Stimulated activated naive CD4-positive, alpha-beta T cell treated with Interleukin-2 at 50 U/mL for 16 hours (primary cell): ENCODE measurements at regions not wholly inside any gene's neighbourhood (a gene's known extent, or its start where the extent isn't known, plus 50 kb on each side); places are given as distances from the start of the nearest gene placed in this dataset.

Experiments
- DNase-seq: peaks from one replicate; lab custom pipeline; 2025; lab: John Stamatoyannopoulos, UW

DNA sequence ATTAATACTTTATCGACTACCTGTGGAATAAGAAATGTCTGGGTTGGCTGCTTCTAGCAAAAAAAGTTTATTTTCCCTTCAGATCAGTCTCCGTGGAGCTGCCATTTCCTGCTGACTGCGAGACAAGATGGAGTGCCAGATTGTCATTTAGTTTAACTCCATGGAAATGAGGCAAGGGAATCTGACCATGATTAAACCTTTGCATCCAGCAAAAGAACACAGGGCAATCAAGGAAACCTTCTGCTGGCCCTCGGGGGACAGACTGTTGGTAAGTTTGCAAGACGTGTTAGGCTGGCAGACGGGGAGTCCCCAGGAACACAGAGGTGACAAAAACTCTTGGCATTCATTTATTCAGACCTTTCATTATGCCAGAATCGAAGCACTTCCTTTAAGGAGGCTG, 52.2 kb upstream of the SPACA1 start:
- DNase-seq, result no peak

DNA sequence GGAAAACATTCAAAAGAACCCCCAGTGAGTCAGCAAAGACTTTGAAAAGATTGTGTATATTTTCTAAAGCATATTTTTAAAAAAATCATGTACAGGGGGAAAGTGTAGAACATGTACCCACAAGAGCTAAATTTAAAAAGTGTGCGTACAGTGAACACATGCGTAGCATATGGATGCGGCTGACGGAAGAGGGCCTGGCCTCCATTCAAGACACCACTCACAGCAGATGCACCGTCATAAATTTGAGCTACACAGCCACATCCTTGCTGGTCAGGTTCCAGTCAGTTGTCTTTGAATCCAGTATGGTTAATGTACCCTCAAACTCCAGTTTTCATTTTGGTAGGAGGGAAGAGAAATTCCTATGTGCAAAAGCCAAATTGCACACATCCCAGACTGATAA, 54.3 kb upstream of the SPACA1 start:
- no peak for DNase-seq

DNA sequence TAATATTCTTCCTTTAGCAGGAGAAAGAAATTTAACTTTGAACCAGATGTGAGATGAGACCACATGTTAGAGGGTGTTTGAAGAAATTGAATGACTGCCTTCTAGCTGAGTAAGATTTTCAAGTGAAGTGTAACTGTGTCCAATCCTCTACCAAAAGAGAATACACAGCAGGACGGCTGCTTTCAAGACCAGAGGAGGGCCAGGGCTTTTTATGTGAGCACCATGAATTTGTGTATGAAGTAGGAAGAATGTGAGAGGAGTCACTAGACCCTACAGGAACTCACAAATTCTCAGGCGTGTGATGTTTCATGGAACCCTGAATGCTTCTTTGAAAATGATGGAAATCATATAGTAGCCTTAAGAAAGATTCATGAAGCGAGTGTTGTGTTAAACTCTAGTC, 56.8 kb upstream of the SPACA1 start:
- no peak for DNase-seq

DNA sequence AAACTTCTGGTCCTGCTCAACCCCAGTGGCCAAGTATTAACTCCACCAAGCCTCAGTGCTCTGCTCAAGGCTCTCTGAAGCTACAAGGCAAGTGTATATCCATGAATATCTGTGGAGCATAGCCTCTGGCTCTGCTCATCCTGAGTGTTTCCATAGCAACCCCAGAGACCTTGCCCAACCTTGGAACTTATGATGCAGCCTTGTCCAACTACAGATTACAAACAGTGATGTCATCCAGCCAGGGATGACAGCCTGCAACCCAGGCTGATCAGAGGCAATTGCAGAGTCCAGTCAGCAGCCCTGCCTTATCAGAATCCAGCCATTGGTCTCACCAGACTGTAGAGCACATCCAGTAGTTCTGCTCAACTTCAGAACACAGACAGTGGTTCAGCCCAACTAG, 65.5 kb upstream of the SPACA1 start:
- no peak for DNase-seq

GRCh38 chr6:87979737-87980136, 67.9 kb upstream of the SPACA1 start:
- no peak for DNase-seq

DNA sequence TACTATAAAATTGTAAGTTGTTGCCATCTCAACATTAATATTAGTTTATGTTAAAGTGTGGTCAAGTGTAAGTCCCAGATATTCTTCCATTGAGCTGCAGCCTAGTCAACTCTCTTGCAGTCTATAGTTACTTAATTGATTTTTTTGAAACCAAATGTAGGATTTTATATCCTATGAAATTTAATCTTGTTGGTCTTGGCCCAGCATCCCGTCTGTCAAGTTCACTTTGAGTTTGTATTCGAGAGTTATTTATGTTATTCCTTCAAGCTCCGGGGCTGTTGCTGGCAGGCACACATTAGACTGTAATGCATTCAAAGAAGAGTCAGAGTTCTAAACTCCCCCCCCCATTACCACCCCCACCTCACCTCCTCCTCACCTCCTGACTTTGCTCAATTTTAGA, 71.0 kb upstream of the SPACA1 start:
- no peak for DNase-seq

GRCh38 chr6:87975561-87975960, 72.1 kb upstream of the SPACA1 start:
- DNase-seq, result no peak

- DNase-seq, result no peak
Observed at GRCh38 chr6:87972279-87972678, 75.4 kb upstream of the SPACA1 start.

DNA sequence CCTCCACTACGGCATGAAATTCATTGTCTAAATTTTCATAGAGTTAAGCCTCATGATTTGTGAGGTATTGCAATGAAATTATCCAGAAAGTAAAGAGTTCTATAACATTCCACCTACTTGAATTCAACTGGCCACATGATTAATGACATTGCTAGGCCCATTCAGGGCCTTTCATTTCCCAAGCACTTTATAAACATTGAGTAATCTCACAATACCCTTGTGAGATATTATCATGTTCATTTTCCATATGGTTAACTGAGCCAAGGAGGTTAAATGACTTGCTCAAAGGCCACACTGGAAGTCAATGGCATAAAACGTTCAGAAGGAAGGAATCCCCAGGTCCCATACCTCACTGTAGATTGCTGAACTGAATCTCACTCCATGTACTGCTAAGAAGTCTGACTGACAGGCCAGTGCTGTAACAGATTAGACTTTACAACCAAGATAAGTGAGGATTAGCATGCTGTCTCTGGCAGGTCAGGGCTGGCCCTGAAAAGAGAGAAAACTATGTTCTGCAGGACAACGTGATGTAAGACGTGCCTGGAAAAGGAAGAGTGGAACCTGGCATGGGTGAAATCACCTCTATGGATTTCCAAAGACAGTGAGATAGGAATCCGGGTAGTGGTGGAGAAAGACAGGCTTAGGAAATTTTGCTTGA, 75.9 kb upstream of the SPACA1 start:
- no peak for DNase-seq

- no peak for DNase-seq
Observed at GRCh38 chr6:87968435-87969278, 79.0 kb upstream of the SPACA1 start.

DNA sequence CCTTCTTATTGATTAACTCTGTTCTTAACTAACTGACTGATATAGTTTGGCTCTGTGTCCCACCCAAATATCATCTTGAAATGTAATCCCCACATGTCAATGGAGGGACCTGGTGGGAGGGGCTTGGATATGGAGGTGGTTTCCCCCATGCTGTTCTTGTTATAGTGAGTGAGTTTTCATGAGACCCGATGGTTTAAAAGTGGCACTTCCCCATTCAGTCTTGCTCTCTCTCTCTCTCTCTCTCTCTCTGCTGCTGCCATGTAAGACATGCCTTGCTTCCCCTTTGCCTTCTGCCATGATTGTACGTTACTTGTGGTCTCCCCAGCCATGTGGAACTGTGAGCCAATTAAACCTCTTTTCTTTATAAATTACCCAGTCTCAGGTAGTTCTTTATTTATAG, 81.8 kb upstream of the SPACA1 start:
- no peak for DNase-seq

- no peak for DNase-seq
Observed at GRCh38 chr6:87959083-87959482, 88.6 kb upstream of the SPACA1 start.

DNA sequence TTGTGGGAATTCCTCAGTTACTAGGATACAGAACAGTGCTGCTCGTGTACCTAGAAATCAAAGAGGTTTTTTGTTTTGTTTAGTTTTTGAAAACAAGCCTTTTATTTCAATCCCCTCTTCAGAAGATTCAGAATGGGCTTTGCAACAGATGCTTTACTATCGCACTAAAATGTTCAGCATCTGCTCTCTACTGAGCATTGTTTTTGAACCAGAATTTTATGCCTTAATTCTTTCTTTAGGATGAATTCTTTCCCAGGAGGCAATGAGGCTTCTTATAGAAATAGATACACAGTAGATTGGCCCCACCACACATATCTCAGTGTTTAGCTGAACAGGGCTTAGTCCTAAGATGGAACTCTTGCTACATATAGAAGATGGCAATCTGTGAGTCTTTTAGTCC, 95.9 kb upstream of the SPACA1 start:
- DNase-seq, result no peak

DNA sequence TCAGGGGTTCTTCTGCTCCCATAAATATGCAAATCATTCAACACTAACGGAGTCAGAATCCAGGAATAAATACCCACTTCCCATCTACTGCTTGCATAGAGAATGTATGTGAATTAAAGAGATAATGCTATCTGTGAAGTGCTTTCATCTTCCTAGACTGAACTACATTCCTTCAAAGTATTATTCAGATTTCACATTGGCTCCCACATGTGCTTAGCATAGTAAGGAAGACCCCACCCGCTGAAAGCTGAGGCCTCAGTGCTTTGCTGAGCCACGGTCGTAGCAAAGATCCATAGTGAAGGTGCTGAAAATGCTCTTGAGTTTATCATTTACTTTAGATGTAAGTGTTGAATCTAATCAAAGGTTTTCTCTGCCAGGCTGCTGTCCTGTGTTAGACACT, 97.0 kb upstream of the SPACA1 start:
- no peak for DNase-seq

GRCh38 chr6:87949194-87949593, 98.4 kb upstream of the SPACA1 start:
- no peak for DNase-seq

DNA sequence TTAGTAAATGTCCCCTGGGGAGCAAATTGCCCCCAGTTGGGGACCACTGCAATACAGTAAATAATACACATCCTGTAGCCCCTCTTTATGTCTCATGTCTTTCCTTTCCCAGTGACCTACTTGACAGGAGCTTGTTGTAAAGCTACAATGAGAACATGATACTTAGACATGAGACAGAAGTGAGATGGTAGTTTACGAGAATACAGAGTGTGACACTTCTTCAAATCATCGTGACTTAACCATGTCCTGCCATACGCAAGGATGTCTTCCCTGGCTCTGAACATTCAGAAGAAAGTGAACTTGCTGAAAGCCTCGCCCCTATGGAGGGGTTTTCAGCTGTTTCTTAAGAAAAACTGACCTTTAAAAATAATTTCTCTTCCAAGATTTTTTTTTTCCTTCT, 101.0 kb upstream of the SPACA1 start:
- no peak for DNase-seq

GRCh38 chr6:87945966-87946365, 101.7 kb upstream of the SPACA1 start:
- DNase-seq, result no peak

GRCh38 chr6:87945181-87945580, 102.5 kb upstream of the SPACA1 start:
- no peak for DNase-seq

GRCh38 chr6:87944541-87944954, 103.1 kb upstream of the SPACA1 start:
- DNase-seq, result no peak

- DNase-seq, result no peak
Observed at GRCh38 chr6:87943191-87943590, 104.5 kb upstream of the SPACA1 start.

- DNase-seq, result no peak
Observed at GRCh38 chr6:87941556-87942358, 105.9 kb upstream of the SPACA1 start.

DNA sequence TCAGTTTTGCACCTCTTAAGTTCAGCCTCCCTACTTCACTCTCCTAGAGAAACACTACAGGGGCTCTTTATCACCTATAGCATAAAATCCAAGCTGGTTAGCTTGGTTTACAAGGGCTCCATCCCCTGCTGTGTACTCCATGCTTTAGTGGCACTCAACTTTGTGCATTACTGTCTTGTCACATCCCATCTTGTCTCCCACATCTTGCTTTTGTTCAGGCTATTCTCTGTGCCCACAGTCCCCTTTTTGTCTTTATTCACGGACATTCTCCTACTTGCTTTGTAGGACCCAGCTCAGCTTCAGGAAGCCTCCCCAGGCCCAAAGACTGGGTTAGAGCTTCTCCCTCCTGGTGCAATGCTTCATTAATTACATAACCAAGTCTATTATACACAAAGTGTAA, 107.9 kb upstream of the SPACA1 start:
- DNase-seq, result no peak

GRCh38 chr6:87938287-87938686, 109.4 kb upstream of the SPACA1 start:
- DNase-seq, result no peak
